ENCODE measurements at regions not wholly inside any gene's neighbourhood (a gene's known extent, or its start where the extent isn't known, plus 50 kb on each side); places are given as distances from the start of the nearest gene placed in this dataset.
A peak's percentile ranks its signal among the peaks of the same experiment; 100 is the strongest.

- H3K4me2 ChIP-seq (ENCODE audit: low read length), result no peak overlapping the region
- no peaks in the 10 kb centered on the region for H3K79me2 ChIP-seq (ENCODE audit: insufficient read depth, low read depth, low read length)
- no TSS peak for BruUV-seq (replicated peaks)
- ChIA-PET POLR2A (interaction anchor here (0.5 to 0.6 kb wide), 2 partner anchors 27 to 876 kb away, joined by 4 to 6 read pairs; no protein-coding TSS in a partner anchor), CTCF (ENCODE audit: unreplicated experiment) (interaction anchor here (0.5 kb wide), 1 partner anchor 237 kb away, joined by 4 read pairs; no protein-coding TSS in a partner anchor)
- intact Hi-C loops (cut with micrococcal nuclease; ENCODE audit: unreplicated experiment), result no loop called here
- no peaks in the 10 kb centered on the region for H3K9me3 ChIP-seq (ENCODE audit: low read length)
- no peaks in the 10 kb centered on the region for H4K20me1 ChIP-seq (ENCODE audit: insufficient read depth, low read length)
- H3K4me3 ChIP-seq (ENCODE audit: low read depth, low read length, poor library complexity, severe bottlenecking), result no peak overlapping the region
- no peak overlapping the region for H3K27ac ChIP-seq (ENCODE audit: low read depth, low read length, poor library complexity, severe bottlenecking)
- H3K36me3 ChIP-seq (ENCODE audit: insufficient read depth, low read length), result no peaks in the 10 kb centered on the region
- TF ChIP-seq EZH2phosphoT487 (IDR thresholded peaks at IDR 0.05; ENCODE audit: borderline replicate concordance, low read depth, low read length) (no peak), CTCF (conservative IDR thresholded peaks at IDR 0.05; ENCODE audit: low read length) (peak; percentile 72)
- peak; percentile 21 for DNase-seq (ENCODE audit: low spot score)
- H3K9me2 ChIP-seq (ENCODE audit: insufficient read depth, low read length), result no peaks in the 10 kb centered on the region
- H3K4me1 ChIP-seq (ENCODE audit: insufficient read depth, low read length, poor library complexity, severe bottlenecking), result no peaks in the 10 kb centered on the region
- 0 out of 2 replicates have a peak overlapping the region, but pooled peaks have one; percentile 47 for H2AFZ ChIP-seq (ENCODE audit: low read length)
Observed at GRCh38 chr2:42931146-42931817, 138.9 kb upstream of the HAAO start.

- H3K4me1 ChIP-seq (ENCODE audit: insufficient read depth, low read length, poor library complexity, severe bottlenecking), result no peaks in the 10 kb centered on the region
- H4K20me1 ChIP-seq (ENCODE audit: insufficient read depth, low read length), result no peaks in the 10 kb centered on the region
- no peak overlapping the region for H3K27ac ChIP-seq (ENCODE audit: low read depth, low read length, poor library complexity, severe bottlenecking)
- no peaks in the 10 kb centered on the region for H3K9me2 ChIP-seq (ENCODE audit: insufficient read depth, low read length)
- no peak overlapping the region for H3K4me2 ChIP-seq (ENCODE audit: low read length)
- CTCF ChIA-PET (ENCODE audit: unreplicated experiment), result interaction anchor here (0.9 kb wide), 1 partner anchor 80 kb away, joined by 3 read pairs; no protein-coding TSS in a partner anchor
- no peak overlapping the region for H3K4me3 ChIP-seq (ENCODE audit: low read depth, low read length, poor library complexity, severe bottlenecking)
- intact Hi-C loops (cut with micrococcal nuclease; ENCODE audit: unreplicated experiment), result no loop called here
- H2AFZ ChIP-seq (ENCODE audit: low read length), result no peak overlapping the region
- H3K79me2 ChIP-seq (ENCODE audit: insufficient read depth, low read depth, low read length), result no peaks in the 10 kb centered on the region
- no TSS peak for BruUV-seq (replicated peaks)
- DNase-seq (ENCODE audit: low spot score), result no peak
- no peaks in the 10 kb centered on the region for H3K9me3 ChIP-seq (ENCODE audit: low read length)
- no peaks in the 10 kb centered on the region for H3K36me3 ChIP-seq (ENCODE audit: insufficient read depth, low read length)
- TF ChIP-seq EZH2phosphoT487 (IDR thresholded peaks at IDR 0.05; ENCODE audit: borderline replicate concordance, low read depth, low read length) (no peak), CTCF (conservative IDR thresholded peaks at IDR 0.05; ENCODE audit: low read length) (no peak)
- POLR2A ChIA-PET, result no interaction called here
Observed at GRCh38 chr2:42930025-42930581, 137.7 kb upstream of the HAAO start.

GRCh38 chr2:42929546-42930024, 137.2 kb upstream of the HAAO start:
- Histone ChIP-seq H3K9me3 (ENCODE audit: low read length) (no peaks in the 10 kb centered on the region), H3K36me3 (ENCODE audit: insufficient read depth, low read length) (no peaks in the 10 kb centered on the region), H3K4me1 (ENCODE audit: insufficient read depth, low read length, poor library complexity, severe bottlenecking) (no peaks in the 10 kb centered on the region), H3K27ac (ENCODE audit: low read depth, low read length, poor library complexity, severe bottlenecking) (no peak overlapping the region), H3K4me3 (ENCODE audit: low read depth, low read length, poor library complexity, severe bottlenecking) (no peak overlapping the region), H4K20me1 (ENCODE audit: insufficient read depth, low read length) (no peaks in the 10 kb centered on the region), H2AFZ (ENCODE audit: low read length) (no peak overlapping the region), H3K9me2 (ENCODE audit: insufficient read depth, low read length) (no peaks in the 10 kb centered on the region), H3K79me2 (ENCODE audit: insufficient read depth, low read depth, low read length) (no peaks in the 10 kb centered on the region), H3K4me2 (ENCODE audit: low read length) (no peak overlapping the region)
- POLR2A ChIA-PET, result no interaction called here
- CTCF ChIA-PET (ENCODE audit: unreplicated experiment), result interaction anchor here (0.9 kb wide), 1 partner anchor 79 kb away, joined by 3 read pairs; no protein-coding TSS in a partner anchor
- no TSS peak for BruUV-seq (replicated peaks)
- intact Hi-C loops (cut with micrococcal nuclease; ENCODE audit: unreplicated experiment), result no loop called here
- no peak for DNase-seq (ENCODE audit: low spot score)
- TF ChIP-seq EZH2phosphoT487 (IDR thresholded peaks at IDR 0.05; ENCODE audit: borderline replicate concordance, low read depth, low read length) (no peak), CTCF (conservative IDR thresholded peaks at IDR 0.05; ENCODE audit: low read length) (no peak)

Data from OCI-LY7 (cell line).